ENCODE measurements at regions not wholly inside any gene's neighbourhood (a gene's known extent, or its start where the extent isn't known, plus 50 kb on each side); places are given as distances from the start of the nearest gene placed in this dataset.
"Not testable (repeated sequence)": the region's sequence is repeated elsewhere in the genome, so short reads cannot be mapped to it uniquely, and the experiment has no call there.

DNA sequence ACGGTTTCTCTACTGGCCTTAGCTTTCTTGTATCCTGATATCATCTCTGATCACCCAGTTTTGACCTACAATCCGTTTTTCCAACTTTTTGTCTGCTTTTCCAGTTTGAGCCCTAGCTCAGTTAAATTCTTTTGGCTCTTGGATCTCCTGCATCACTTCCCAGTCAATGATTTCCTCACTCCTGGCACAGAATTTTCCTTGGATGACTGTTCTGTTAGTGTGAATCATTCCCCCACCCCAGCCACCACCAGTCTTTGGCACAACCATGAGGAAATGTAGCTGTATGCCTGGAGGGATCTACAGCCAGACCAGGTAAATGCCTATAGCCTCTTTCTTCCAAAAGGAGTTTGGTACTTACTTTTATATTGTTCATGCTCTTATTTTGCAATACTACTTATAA is 187.2 kb upstream of the PTGFR start:
- no peak for ATAC-seq
- no peaks in the 10 kb centered on the region for H3K4me1 Mint-ChIP-seq
- H3K4me3 Mint-ChIP-seq: no peak overlapping the region
- H3K27ac Mint-ChIP-seq: no peak overlapping the region
- no peaks in the 10 kb centered on the region for H3K36me3 Mint-ChIP-seq (ENCODE audit: low read depth)
- intact Hi-C loops (cut with DNase I, micrococcal nuclease): no loop called here
- CTCF ChIA-PET: interaction anchor here (0.6 to 1.0 kb wide), 4 partner anchors 30 to 304 kb away, joined by 3 read pairs; no protein-coding TSS in a partner anchor
- no peaks in the 10 kb centered on the region for H3K9me3 Mint-ChIP-seq (ENCODE audit: low read depth)
- no peak for DNase-seq
- POLR2A ChIA-PET: no interaction called here
- peaks cover 3% of the 10 kb centered on the region for H3K27me3 Mint-ChIP-seq

DNA sequence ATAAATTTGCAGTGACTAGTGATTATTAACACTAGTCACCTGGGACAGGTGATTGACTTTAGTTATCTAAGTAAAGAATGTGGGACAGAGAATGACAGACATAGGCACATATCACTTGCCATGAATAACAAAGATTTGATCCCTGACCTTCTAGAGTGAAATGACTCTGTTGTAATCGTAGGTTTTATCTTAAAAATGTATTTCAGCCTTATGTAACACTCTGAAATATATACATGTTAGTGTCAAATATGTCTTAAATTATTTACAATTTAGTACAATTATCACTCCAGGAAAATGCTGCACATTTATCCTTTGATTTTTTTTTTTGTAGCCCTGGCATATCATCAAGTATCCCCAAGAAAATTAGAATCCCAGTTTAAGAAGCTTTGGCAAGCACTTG is 186.4 kb upstream of the PTGFR start:
- ChIA-PET CTCF (interaction anchor here (0.6 to 1.0 kb wide), 3 partner anchors 30 to 304 kb away, joined by 3 read pairs; no protein-coding TSS in a partner anchor), POLR2A (no interaction called here)
- Mint-ChIP-seq H3K4me1 (no peaks in the 10 kb centered on the region), H3K27ac (no peak overlapping the region), H3K36me3 (ENCODE audit: low read depth) (no peaks in the 10 kb centered on the region), H3K4me3 (no peak overlapping the region), H3K9me3 (ENCODE audit: low read depth) (no peaks in the 10 kb centered on the region), H3K27me3 (peaks cover 3% of the 10 kb centered on the region)
- ATAC-seq (no peak), DNase-seq (no peak)
- intact Hi-C loops (cut with DNase I, micrococcal nuclease): no loop called here

- no peak overlapping the region for H3K27ac Mint-ChIP-seq
- no peaks in the 10 kb centered on the region for H3K9me3 Mint-ChIP-seq (ENCODE audit: low read depth)
- ChIA-PET CTCF (no interaction called here), POLR2A (no interaction called here)
- ATAC-seq (no peak), DNase-seq (no peak)
- H3K4me1 Mint-ChIP-seq: no peaks in the 10 kb centered on the region
- no peak overlapping the region for H3K4me3 Mint-ChIP-seq
- no peaks in the 10 kb centered on the region for H3K36me3 Mint-ChIP-seq (ENCODE audit: low read depth)
- intact Hi-C loops (cut with DNase I, micrococcal nuclease): no loop called here
- H3K27me3 Mint-ChIP-seq: peaks cover 3% of the 10 kb centered on the region
Measured at GRCh38 chr1:78304761-78305160, 186.0 kb upstream of the PTGFR start.

GRCh38 chr1:78310261-78310660 is 180.5 kb upstream of the PTGFR start:
- ATAC-seq; POLR2A ChIA-PET; H3K4me3 Mint-ChIP-seq; H3K9me3 Mint-ChIP-seq (ENCODE audit: low read depth); H3K36me3 Mint-ChIP-seq (ENCODE audit: low read depth); CTCF ChIA-PET; H3K4me1 Mint-ChIP-seq; H3K27ac Mint-ChIP-seq; H3K27me3 Mint-ChIP-seq; intact Hi-C loops (cut with DNase I, micrococcal nuclease); DNase-seq: not testable (repeated sequence)

DNA sequence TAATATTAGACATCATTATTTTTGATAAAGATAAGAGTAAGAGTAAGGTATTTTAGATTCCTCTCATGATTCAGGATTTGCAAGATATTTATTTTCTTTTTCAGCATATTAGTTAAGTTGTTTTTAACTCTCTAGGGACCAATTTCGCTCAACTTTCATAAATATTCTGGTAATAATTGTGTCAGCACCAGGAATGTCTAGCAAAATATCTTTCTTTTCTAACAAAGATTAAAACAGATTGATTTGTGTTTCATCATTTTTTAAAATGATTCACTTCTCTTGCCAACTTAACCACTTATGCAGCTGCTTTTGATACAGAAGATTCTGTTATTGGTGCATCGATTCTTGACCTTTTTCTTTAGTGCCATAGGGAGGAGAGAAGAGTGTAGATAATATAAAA is 172.8 kb upstream of the PTGFR start:
- peaks cover 1% of the 10 kb centered on the region for H3K9me3 Mint-ChIP-seq (ENCODE audit: low read depth)
- DNase-seq: no peak
- H3K4me1 Mint-ChIP-seq: no peaks in the 10 kb centered on the region
- ChIA-PET POLR2A (no interaction called here), CTCF (interaction anchor here (1.3 kb wide), 1 partner anchor 16 kb away, joined by 4 read pairs; no protein-coding TSS in a partner anchor)
- H3K36me3 Mint-ChIP-seq (ENCODE audit: low read depth): no peaks in the 10 kb centered on the region
- no peak overlapping the region for H3K4me3 Mint-ChIP-seq
- no peaks in the 10 kb centered on the region for H3K27me3 Mint-ChIP-seq
- H3K27ac Mint-ChIP-seq: no peak overlapping the region
- no peak for ATAC-seq
- intact Hi-C loops (cut with DNase I, micrococcal nuclease): no loop called here

DNA sequence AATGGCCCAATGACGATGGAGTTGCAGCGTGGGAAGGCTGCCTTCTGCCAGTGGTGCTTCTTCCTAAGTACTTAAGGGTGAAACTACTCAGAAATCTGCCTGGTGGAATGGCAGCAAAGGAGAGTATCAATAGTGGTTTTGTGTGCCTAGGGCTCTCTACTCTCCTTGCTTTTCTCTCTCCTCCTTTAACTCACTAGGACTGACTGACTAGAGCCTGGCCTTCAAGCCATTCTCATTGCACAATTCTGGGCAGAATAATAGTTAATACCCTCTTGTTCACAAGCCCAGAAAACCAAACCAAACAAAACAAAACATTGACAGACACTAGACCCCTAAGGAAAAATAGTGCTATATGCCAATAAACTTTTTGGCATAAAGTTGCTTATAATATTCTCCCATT is 171.2 kb upstream of the PTGFR start:
- Mint-ChIP-seq H3K4me3 (no peak overlapping the region), H3K27me3 (no peaks in the 10 kb centered on the region), H3K9me3 (ENCODE audit: low read depth) (peaks cover 1% of the 10 kb centered on the region), H3K27ac (no peak overlapping the region), H3K4me1 (no peaks in the 10 kb centered on the region), H3K36me3 (ENCODE audit: low read depth) (no peaks in the 10 kb centered on the region)
- POLR2A ChIA-PET: no interaction called here
- DNase-seq (no peak), ATAC-seq (no peak)
- intact Hi-C loops (cut with DNase I, micrococcal nuclease): no loop called here
- CTCF ChIA-PET: interaction anchor here (1.0 kb wide), 1 partner anchor 14 kb away, joined by 3 read pairs; no protein-coding TSS in a partner anchor

GRCh38 chr1:78322928-78323680 is 167.7 kb upstream of the PTGFR start:
- H3K27me3 Mint-ChIP-seq: peaks cover 3% of the 10 kb centered on the region
- CTCF ChIA-PET: interaction anchor here (3.1 kb wide), 1 partner anchor 11 kb away, joined by 15 read pairs; no protein-coding TSS in a partner anchor
- ATAC-seq (no peak), DNase-seq (no peak)
- H3K27ac Mint-ChIP-seq: no peak overlapping the region
- H3K9me3 Mint-ChIP-seq (ENCODE audit: low read depth): no peaks in the 10 kb centered on the region
- H3K4me1 Mint-ChIP-seq: no peaks in the 10 kb centered on the region
- POLR2A ChIA-PET: no interaction called here
- intact Hi-C loops (cut with DNase I, micrococcal nuclease): no loop called here
- H3K4me3 Mint-ChIP-seq: no peak overlapping the region
- H3K36me3 Mint-ChIP-seq (ENCODE audit: low read depth): no peaks in the 10 kb centered on the region

DNA sequence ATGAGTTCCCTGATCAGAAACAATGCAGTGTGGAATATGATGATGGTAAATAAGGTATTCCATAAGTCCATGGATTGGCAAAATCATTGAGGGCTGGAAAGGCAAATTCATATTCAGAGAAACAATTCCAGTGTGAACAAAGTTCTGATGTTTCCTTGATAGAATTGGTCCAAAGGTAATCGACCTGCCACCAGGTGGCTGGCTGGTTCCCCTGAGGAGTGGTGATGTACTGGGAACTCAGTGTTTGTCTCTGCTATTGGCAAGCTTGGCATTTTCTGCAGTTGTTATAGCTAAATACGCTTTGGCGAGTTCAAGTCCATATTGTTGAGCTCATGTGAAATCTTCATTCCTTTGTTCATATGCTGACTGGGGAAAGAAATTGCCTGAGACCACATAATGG is 165.5 kb upstream of the PTGFR start:
- Mint-ChIP-seq H3K4me3 (no peak overlapping the region), H3K27ac (no peak overlapping the region), H3K4me1 (no peaks in the 10 kb centered on the region), H3K9me3 (ENCODE audit: low read depth) (no peaks in the 10 kb centered on the region), H3K27me3 (peaks cover 3% of the 10 kb centered on the region), H3K36me3 (ENCODE audit: low read depth) (no peaks in the 10 kb centered on the region)
- DNase-seq (no peak), ATAC-seq (no peak)
- CTCF ChIA-PET: no interaction called here
- intact Hi-C loops (cut with DNase I, micrococcal nuclease): no loop called here
- POLR2A ChIA-PET: no interaction called here

- Mint-ChIP-seq H3K27me3 (peaks cover 8% of the 10 kb centered on the region), H3K36me3 (ENCODE audit: low read depth) (no peaks in the 10 kb centered on the region), H3K9me3 (ENCODE audit: low read depth) (no peaks in the 10 kb centered on the region), H3K4me1 (no peaks in the 10 kb centered on the region), H3K4me3 (no peak overlapping the region), H3K27ac (no peak overlapping the region)
- intact Hi-C loops (cut with DNase I, micrococcal nuclease): no loop called here
- ChIA-PET CTCF (no interaction called here), POLR2A (no interaction called here)
- DNase-seq (no peak), ATAC-seq (no peak)
Measured at GRCh38 chr1:78329475-78329874, 161.3 kb upstream of the PTGFR start.

DNA sequence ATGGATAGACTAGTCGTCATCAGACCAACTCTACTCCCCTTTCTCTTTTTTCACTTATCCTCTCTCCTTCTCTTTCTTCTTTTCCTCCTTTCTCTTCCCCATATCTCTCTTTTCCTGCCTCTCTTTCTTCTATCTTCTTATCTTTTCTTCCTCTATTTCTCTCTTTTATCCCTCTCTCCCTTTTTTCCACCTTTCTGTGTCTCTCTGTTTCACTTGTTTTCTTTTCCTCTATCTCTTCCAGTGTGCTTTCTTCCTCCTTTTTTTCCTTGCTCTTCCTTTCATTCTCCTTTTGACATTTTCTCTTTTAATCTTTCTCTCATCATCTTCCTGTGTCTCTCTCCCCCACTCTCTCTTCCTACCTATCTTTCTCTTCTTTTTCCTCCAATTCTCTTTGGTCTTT is 159.0 kb upstream of the PTGFR start:
- H3K9me3 Mint-ChIP-seq (ENCODE audit: low read depth): no peaks in the 10 kb centered on the region
- no peaks in the 10 kb centered on the region for H3K4me1 Mint-ChIP-seq
- no peak for ATAC-seq
- intact Hi-C loops (cut with DNase I, micrococcal nuclease): loop anchor here in 1 of 2 experiments (10.0 kb wide), 1 partner anchor 343 kb away; no protein-coding TSS in a partner anchor
- no peak for DNase-seq
- H3K36me3 Mint-ChIP-seq (ENCODE audit: low read depth): no peaks in the 10 kb centered on the region
- no peak overlapping the region for H3K4me3 Mint-ChIP-seq
- ChIA-PET CTCF (interaction anchor here (0.8 kb wide), 2 partner anchors 36 to 77 kb away, joined by 3 read pairs; no protein-coding TSS in a partner anchor), POLR2A (no interaction called here)
- no peak overlapping the region for H3K27ac Mint-ChIP-seq
- peaks cover 11% of the 10 kb centered on the region for H3K27me3 Mint-ChIP-seq

DNA sequence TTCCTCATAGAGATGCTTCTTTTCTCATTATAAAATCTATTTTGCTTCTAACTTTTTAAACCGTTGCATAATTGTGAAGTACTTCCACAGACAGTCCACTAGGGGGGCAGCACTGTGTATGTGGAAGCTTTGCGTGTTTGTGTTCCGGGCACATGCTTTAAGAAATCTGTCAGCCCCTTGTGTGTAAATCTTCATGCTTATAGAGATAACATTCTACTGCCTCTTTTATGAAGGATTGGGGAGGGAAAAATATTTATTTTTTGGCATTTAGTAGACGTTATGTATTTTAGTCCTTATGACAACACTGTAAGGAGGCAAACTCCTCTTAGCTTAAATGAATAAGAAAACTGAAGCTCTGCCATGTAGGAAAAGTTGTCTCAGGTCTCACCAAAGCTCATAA is 157.3 kb upstream of the PTGFR start:
- intact Hi-C loops (cut with DNase I, micrococcal nuclease): loop anchor here in 1 of 2 experiments (10.0 kb wide), 1 partner anchor 341 kb away; no protein-coding TSS in a partner anchor
- no peaks in the 10 kb centered on the region for H3K36me3 Mint-ChIP-seq (ENCODE audit: low read depth)
- peaks cover 9% of the 10 kb centered on the region for H3K27me3 Mint-ChIP-seq
- ChIA-PET POLR2A (no interaction called here), CTCF (interaction anchor here (0.7 to 2.7 kb wide), 18 partner anchors 8 to 206 kb away, joined by 3 to 15 read pairs (median 4); no protein-coding TSS in a partner anchor)
- H3K27ac Mint-ChIP-seq: no peak overlapping the region
- no peak overlapping the region for H3K4me3 Mint-ChIP-seq
- H3K4me1 Mint-ChIP-seq: no peaks in the 10 kb centered on the region
- no peaks in the 10 kb centered on the region for H3K9me3 Mint-ChIP-seq (ENCODE audit: low read depth)
- DNase-seq: peak; percentile 12
- ATAC-seq: peak; percentile 47

DNA sequence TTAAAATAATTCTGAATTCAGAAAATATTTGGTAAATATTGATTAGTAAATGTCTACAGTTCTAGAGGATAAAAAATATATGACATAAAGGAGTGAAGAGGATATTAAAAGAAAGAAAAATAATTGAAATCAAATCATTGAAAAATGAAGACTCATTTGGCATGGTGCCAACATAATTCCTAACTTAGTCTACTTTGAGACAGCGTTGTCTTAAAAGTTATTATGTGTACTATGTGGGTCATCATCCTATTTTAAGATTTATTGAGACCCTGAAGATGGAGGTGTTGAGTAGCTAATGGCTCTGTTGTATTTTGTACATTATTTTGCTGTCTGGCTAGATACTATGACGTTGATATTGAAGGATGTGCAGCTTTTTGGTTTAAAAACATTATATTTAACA is 156.7 kb upstream of the PTGFR start:
- H3K4me3 Mint-ChIP-seq: no peak overlapping the region
- no peaks in the 10 kb centered on the region for H3K4me1 Mint-ChIP-seq
- intact Hi-C loops (cut with DNase I, micrococcal nuclease): loop anchor here in 1 of 2 experiments (10.0 kb wide), 1 partner anchor 341 kb away; no protein-coding TSS in a partner anchor
- no peak overlapping the region for H3K27ac Mint-ChIP-seq
- DNase-seq: no peak
- POLR2A ChIA-PET: no interaction called here
- H3K9me3 Mint-ChIP-seq (ENCODE audit: low read depth): no peaks in the 10 kb centered on the region
- peaks cover 10% of the 10 kb centered on the region for H3K27me3 Mint-ChIP-seq
- H3K36me3 Mint-ChIP-seq (ENCODE audit: low read depth): no peaks in the 10 kb centered on the region
- ATAC-seq: no peak
- CTCF ChIA-PET: interaction anchor here (0.7 to 2.7 kb wide), 16 partner anchors 7 to 206 kb away, joined by 3 to 15 read pairs (median 4); no protein-coding TSS in a partner anchor

Data from activated CD4-positive, alpha-beta T cell treated with anti-CD3 and anti-CD28 coated beads for 36 hours (primary cell).